GM21737 (cell line): ENCODE measurements at regions not wholly inside any gene's neighbourhood (a gene's known extent, or its start where the extent isn't known, plus 50 kb on each side); places are given as distances from the start of the nearest gene placed in this dataset.
A peak's percentile ranks its signal among the peaks of the same experiment; 100 is the strongest.

Experiments
- ATAC-seq: cut with Tn5 transposase; IDR thresholded peaks from one replicate; pipeline ENCODE4 v1.9.1; 2021; ENCODE audit warnings: mild to moderate bottlenecking, moderate library complexity; ENCODE audit not compliant: unreplicated experiment

DNA sequence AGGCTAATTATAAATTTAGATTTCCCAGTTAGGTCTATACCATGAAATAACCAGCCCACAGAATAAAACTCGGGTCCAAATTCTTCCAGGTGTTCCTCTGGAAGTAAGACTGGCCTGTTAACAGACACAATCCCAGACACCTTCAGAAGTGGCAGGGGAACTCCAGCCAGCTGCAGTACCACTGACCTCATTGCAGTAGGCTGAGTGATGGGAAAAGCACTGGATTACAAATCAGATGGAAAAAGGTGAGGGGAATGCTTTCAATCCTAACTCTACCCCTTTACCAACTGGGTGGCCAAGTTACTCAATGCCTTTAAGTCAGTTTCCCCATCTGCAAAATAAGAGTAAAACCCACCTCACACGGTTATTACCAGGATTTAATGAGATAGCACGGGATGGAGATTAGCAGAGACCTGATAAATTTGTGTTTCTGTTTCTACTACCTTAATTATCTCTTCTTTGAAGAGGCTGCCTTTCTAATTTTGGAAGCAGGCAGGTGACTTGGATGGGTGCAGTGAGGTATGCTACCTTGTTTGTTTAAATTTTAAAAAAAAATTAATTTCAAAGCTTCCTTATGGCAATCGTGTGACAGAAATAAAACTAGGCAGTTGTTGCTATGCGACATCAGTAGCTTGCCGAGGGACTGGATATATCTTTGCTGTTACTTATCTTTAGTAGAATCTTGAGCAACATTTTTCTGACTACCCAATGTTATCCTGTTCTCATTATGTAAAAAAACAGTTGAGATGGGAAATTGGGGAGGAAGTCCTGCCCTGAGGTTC lies 167.3 kb upstream of the GRIN2B start:
- no peak for ATAC-seq

DNA sequence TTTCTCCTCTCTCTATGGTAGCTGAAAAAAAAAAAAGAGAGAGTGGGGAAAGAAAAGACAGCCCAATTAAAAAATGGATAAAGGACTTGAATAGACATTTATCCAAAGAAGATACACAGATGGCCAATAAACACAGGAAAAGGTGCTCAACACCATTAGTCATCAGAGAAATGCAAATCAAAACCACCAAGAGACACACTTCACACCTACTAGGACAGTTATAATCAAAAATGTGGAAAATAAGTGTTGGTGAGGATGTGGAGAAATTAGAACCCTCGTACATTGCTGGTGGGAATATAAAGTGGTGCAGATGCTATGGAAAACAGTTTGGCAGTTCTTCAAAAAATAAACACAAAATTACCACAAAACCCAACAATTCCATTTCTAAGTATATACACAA lies 172.4 kb upstream of the GRIN2B start:
- no peak for ATAC-seq

DNA sequence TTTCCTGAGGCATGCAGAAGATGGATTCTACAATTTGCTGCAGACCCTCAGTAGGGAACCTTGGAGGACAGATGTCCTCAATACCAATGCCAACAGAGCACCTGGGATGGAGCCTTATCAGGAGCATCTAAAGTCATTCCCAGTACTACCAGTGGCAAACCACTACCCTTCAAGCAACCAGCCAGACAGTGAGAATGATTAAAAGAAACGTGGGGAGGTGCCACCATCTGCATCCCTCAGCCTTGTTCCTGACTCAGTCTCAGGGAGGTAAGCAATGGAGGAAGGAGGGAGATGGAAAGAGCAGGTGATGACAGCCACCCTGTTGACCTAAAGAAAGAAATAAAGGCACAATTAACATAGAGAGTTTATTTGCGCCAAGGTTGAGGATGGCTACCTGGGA lies 175.2 kb upstream of the GRIN2B start:
- ATAC-seq: peak; percentile 5

DNA sequence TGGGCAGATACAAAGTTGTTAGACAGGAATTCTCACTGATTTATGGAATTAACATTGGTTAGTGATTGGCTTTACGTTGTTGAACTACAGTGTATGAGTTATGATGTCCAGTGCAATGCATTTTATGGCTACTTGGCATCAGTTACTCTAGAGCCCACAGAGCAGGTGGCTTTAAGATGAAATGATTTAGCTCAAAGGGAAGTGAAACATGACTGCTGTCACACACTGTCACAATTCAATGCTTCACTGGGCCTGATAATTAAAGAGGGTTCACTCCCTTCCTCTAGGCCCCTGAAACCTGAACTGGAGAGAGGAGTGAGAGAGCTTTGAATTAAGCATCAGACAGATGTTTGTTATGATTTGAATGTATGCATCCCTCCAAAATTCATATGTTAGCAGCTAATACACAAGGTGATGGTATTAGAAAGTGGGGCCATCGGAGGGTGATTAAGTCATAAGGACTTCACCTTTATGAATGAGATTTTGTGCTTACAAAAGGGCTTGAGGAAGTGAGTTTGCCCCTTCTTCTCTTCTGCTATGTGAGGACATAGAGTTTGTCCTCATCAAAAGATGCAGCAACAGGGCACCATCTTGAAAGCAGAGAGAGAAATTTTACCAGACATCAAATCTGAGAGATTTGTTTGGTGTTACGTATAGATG lies 175.8 kb upstream of the GRIN2B start:
- ATAC-seq: peak; percentile 97

DNA sequence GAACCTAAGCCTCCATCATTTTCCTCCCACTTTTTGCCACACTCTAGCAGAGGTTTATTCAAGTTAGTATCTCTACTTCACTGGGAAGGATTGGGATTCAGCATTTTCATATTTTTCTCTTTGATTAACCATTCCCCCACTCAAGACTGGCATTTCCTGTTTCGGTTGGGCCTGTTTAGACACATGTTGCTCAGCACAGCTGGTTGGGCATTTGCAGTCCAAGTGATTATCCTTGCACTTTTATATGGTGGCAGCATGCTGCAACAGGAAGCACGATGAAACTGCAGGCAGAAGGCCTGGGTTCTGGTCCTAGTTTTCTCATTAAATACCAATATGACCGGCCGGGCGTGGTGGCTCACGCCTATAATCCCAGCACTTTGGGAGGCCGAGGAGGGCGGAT lies 182.9 kb upstream of the GRIN2B start:
- no peak for ATAC-seq

DNA sequence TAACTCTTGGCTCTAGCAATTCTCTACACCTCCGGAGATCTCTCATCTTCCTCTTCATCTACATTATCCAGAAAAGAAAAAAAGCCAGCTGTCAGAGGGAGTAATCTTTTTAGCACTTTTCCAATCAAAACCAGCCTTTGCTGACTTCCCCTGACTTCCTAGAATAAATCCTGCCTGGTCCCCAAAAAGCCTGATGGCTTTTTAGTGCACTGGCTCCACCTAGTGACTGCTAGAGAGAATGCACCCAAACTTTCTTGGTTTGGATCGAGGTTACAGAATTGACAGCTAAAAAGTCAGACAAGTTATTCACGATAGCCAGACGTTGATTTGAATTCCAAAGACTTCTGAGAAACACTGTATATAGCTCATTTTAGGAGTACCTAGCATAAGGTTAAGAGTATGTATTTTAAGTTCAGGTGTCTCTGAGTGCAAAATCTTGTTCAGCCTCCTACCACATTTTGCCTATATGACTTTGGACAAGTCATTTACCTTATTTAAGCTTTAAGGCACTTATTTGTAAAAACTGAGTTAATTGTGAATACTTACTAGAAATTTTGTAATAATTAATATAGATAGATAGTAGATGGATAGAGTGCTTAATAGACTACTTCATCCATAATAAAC lies 185.7 kb upstream of the GRIN2B start:
- no peak for ATAC-seq

DNA sequence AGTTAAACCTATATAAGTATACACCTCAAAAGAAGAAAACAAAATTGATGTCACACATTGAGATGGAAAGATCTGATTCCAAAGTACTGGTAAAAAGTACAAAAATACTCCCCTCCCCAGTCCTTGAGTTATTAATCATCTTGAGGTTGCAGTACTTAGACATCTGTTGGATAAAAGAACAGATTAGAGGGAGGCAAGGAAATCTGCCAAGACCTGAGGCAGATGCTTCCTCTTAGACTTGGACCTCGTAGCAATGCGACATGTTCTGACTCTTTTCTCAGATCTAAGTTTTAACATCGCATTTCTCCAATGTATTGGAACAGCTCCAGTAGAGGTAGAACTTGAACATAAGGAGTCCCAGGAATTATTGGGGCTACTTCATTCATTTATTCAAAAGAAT lies 187.9 kb upstream of the GRIN2B start:
- no peak for ATAC-seq

DNA sequence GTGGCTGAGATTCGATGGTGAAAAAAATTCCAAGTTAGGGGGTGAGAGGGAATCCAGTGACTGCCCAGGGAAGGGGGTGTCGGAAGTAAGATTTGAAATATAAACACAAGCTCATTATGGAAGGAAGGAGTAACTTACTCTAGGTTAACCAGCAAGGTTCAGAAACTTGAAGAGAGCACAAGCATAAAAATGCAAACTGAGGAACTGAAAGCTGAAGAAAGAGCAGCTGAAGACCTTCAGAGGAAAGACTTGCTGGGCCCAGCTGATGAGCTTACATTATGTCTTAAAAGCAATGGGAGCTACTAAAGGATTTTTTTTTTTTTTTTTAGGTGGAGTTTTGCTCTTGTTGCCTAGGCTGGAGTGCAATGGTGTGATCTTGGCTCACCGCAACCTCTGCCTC lies 189.7 kb upstream of the GRIN2B start:
- peak; percentile 67 for ATAC-seq

DNA sequence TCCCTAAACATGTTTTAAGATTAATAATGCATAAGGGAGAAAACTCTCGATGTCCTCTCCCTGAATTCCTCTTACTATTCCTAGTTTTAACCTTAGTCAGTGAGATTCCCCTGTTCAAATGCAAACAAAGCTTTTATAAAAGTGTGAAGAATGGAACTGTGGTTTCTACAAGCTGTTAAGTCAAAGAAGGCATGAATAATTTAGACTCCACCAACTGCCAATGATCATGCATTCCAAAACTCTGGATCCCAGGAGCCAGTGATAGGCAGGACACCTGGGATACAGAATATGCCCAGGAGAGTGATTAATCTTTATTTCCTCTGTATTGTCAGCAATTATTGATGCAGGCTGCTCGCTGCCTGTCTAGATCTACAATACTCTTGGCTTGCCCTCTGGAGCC lies 190.3 kb upstream of the ATF7IP start:
- ATAC-seq: no peak

DNA sequence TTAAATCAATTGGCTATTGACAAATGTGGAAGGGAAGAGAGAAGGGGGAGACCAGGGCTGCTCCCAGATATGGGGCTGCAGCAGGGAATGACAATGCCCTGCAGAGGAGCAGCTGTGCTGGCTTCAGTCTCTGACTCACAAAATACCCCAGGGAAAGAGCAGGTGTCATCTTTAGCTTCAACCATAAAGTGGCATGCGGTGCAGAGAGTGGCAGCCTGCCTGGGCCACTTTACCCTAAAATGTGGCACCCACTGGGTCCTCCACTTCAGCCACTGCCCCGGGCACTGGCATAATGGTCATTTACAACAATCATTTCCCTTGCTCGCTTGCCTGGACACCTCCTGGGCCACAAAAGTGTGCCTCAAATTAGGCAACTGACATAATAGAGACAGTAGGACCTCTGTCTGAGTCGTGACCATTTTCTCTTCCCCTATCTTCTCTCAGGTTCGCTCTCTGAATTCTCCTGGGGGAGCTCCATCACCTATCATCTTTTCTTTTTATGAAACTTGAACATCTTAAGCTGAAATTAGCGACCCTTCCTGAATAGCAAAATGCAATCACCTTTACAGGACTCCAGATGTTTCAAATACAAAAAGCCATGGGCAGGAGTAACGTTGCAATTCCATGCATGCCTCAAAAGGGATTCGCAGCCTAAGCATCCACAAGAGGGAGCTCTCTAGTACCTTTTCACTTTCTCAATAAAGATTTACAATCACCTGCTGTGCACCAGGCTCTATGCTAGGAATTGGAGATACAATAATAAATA lies 179.9 kb upstream of the ATF7IP start:
- peak; percentile 67 for ATAC-seq

DNA sequence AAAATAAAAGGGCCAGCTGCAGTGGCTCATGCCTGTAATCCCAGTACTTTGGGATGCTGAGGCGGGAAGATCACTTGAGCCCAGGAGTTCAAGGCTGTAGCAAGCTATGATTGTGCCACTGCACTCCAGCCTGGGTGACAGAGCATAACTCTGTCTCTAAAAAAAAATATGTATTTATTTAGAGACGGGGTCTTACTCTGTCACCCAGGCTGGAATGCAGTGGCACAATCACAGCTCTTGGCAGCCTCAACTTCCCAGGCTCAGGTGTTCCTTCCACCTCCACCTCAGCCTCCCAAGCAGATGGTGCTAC lies 179.3 kb upstream of the ATF7IP start:
- ATAC-seq: no peak

DNA sequence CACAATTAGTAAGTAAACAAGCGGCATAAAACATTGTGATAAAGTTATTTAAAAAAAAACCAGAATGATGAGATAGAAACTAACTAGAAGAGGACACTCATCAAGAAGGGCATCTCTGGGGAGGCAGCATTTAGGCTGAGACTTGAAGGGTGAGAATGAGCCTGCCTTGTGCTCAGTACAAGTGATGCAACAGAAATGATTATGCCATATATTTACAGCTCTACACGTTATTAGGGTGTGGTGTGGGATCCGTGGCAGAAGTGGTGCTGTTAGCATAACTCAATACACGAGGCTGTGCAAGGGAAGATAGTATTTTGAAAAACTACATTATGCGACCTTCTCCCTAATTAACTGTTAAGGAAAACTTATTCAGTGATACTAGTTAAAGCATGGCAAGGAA lies 178.5 kb upstream of the ATF7IP start:
- ATAC-seq: no peak

DNA sequence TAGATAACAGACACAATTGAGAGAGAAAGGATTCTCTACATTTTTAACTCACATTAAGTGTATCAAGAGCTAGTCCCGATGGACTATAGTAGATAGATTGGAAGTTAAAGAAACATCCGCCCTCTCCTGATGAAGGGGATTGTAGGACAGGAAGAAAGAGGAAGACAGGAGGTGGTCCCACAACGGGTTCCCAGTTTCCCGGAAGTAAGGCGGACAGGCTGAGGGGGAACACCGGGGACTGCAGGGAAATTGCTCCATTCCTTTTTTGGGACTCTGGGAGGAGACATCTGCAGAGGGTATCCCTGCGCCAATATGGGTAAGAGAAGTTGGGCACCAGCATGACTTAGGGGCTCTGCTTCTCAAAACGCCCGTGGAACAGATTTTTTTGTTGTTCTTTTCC lies 177.5 kb upstream of the ATF7IP start:
- no peak for ATAC-seq

DNA sequence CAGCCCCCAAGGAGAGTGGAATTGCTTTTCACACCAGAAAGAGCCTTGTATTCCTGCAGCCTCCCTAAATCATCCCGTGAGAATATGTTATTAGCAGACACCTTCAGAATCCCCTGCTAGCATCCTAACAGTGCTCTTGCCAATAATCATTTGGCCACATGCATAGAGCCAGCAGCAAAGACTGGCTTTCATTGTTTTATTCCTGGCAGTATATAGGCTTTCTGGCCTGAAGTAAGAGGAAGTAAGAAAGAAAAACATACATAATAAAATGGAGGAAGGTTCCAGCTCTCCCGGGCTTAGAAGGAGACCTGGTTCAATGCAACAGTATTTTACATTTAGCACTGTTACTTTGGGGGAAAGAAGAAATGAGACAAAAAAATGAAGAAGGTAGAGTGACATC lies 176.7 kb upstream of the ATF7IP start:
- no peak for ATAC-seq

DNA sequence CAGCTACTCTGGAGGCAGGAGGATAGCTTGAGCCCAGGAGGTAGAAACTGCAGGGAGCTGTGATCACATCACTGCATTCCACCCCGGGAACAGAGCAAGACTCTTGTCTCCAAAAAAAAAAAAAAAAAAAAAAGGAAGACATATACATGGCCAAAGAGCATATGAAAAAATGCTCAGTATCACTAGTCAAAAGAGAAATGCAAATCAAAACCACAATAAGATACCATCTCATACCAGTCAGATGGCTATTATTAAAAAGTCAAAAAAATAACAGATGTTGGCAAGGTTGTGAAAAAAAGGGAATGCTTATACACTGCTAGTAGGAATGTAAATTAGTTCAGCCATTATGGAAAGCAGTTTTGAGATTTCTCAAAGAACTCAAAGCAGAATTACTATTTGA lies 174.8 kb upstream of the ATF7IP start:
- no peak for ATAC-seq

DNA sequence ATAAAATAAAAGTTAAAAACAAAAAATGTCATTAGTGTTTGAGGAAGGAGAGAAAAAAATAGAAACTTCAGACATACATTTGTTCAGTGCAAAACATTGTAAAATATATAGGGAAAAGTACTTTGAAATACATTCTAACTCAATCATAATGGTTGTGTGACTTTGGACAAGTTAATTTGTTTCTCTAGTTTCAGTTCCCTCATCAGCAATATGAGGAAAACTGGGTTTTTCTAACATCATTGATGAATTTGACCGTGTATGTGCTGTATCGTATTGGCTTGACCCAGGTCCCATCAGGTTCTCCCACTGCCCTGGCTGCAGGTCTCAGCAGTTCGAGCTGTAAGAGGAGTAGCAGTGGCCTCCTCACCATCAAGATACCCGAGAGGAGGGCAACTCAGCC lies 173.9 kb upstream of the ATF7IP start:
- no peak for ATAC-seq

DNA sequence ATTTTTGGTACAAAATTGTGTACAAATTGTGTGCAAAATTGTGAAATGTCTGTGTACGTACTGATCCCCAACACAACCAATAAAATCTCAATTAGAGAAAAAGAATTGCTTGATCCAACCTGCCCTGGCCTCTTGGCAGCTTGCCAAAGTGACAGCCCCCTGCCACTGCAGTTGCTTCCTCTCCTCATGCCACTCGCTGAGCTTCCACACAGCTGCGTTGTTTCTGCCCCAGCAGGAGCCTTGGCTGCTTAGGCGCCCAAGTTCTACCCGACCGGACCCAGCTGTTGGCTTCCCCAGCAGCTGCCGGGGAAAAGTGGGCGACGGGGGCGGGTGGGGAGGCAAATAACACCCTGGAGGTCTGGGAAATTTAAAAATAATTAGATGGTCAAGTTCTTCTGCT lies 171.8 kb upstream of the ATF7IP start:
- no peak for ATAC-seq

DNA sequence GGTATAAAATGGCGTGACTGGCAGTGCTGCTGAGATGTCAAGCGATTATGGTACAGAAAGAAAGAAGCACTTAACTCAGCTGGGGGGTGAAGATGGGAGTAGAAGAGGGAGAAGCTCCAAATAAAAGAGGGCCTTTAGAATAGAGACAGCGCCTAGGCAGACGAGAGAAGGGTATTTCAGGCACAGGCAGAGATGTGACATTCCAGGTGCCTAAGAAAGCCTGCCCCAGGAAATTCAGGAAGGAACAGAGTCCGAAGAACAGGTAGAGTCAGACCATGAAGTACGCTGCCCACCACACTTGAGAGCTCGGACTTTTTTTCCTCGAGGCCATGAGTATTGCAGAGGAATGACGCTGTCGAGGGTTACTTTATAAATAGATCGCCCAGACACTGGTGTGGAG lies 170.9 kb upstream of the ATF7IP start:
- ATAC-seq: no peak

DNA sequence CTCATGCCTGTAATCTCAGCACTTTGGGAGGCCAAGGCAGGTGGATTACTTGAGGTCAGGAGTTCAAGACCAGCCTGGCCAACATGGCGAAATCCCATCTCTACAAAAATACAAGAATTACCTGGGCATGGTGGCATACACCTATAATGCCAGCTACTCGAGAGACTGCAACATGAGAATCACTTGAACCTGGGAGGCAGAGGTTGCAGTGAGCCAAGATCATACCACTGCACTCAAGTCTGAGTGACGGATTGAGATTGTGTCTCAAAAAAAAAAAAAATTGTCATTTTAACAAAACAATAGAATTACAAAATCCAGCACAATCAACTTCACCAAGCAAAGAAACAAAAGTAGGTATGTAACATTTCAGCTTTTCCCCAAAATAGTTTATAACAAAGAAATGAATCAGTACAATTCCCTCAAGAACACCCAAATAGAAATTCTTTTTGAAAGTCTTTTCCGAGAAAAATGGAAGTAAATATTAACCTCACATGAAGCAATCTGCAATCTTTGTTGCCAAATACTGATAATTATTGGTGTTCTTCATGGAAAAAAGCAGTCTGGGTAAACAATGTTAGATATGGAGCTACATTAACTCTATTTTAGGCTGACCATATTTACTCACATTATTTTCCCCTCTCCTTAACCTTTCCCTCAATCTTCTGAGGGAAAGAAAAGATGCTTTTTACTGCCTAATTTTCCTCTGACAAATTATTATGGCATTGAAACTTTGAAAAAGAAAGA lies 165.9 kb upstream of the ATF7IP start:
- ATAC-seq: no peak

DNA sequence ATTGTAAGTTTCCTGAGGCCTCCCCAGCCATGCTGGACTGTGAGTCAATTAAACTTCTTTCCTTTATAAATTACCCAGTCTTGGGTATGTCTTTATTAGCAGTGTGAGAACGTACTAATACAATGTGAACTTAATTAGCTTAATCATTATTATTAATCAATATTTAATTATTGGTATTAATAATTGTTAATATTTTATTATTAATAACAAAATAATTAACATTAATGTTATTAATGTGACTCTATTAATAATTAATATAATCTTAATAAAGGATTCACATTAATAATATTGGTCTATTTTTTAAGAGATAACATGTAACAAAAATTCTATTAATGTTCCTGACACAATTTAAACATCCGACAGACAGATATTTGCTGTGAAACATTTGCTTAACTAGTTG lies 164.9 kb upstream of the ATF7IP start:
- no peak for ATAC-seq

DNA sequence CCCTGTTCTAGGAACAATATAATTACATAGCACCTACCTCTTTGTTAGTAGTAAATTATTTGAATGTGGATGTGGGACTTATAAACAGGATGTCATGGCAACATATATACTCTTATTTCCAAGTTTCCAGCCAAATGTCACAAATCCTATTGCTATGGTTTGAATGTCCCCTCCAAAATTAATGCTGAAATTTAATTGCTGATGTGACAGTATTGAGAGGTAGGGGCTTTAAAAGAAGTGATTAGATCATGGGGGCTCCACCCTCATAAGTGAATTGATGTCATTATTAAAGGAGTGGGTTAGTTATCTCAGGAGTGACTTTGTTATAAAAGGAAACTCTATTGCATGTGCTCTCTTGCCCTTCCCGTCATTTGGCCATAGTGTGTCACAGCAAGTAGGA lies 164.2 kb upstream of the ATF7IP start:
- no peak for ATAC-seq
